Adrenal gland (tissue), 9 donors: ENCODE measurements at regions not wholly inside any gene's neighbourhood (a gene's known extent, or its start where the extent isn't known, plus 50 kb on each side); places are given as distances from the start of the nearest gene placed in this dataset.

Experiments used
- DNase-seq, 7 donors: peaks; one replicate each; pipeline ENCODE4 v3.0.0-alpha.2; 2019 to 2020
- H3K27ac ChIP-seq, 5 donors: fragments of 200-600 bp; sonication (generic) in 4 of 5; 1 replicate in 3 of 5; 2 replicates in 2 of 5; pipeline versions ENCODE4 v1.5.1 to v1.8.0; 2016 to 2020; ENCODE audit warnings: mild to moderate bottlenecking in 1 of 5
- H3K27me3 ChIP-seq: fragments of 200-600 bp; 2 replicates; pipeline ENCODE4 v1.8.0; 2021
- H3K36me3 ChIP-seq, 2 donors: fragments of 200-600 bp; replicated peaks in 1 of 2; 1 replicate in 1 of 2; 2 replicates in 1 of 2; pipeline versions ENCODE4 v1.5.1 to v1.8.0; 2018 to 2022
- H3K4me1 ChIP-seq, 2 donors: fragments of 200-600 bp; replicated peaks in 1 of 2; 1 replicate in 1 of 2; 2 replicates in 1 of 2; pipeline versions ENCODE4 v1.5.1 to v1.8.0; 2018 to 2021
- H3K4me3 ChIP-seq, 4 donors: fragments of 200-600 bp; sonication (generic) in 3 of 4; one replicate each; pipeline ENCODE4 v1.5.1; 2016 to 2018
- H3K9me3 ChIP-seq, 3 donors: fragments of 200-600 bp; sonication (generic) in 1 of 3; replicated peaks in 1 of 3; 1 replicate in 2 of 3; 2 replicates in 1 of 3; pipeline versions ENCODE4 v1.5.1 to v1.8.0; 2016 to 2021
- CTCF ChIP-seq, 6 experiments: fragments of 450-650 bp in 4 of 6; fragments of 200-600 bp in 2 of 6; sonication (generic) in 1 of 6; IDR thresholded peaks; 1 replicate in 5 of 6; 2 replicates in 1 of 6; pipeline versions ENCODE4 v1.5.1 to v1.8.0; 2016 to 2021; ENCODE audit warnings: antibody characterized with exemption in 6 of 6, mild to moderate bottlenecking in 2 of 6, moderate library complexity in 1 of 6
- POLR2A ChIP-seq, 2 donors: fragments of 450-650 bp; IDR thresholded peaks; one replicate each; pipeline ENCODE4 v1.6.1; 2017; ENCODE audit warnings: antibody characterized with exemption in 2 of 2, mild to moderate bottlenecking in 2 of 2, moderate library complexity in 1 of 2
- WGBS, 4 donors: extraction: QIAGEN DNeasy Blood & Tissue Kit in 2 of 4; methylation state at CpG; one replicate each; pipeline versions ENCODE4 v1.1.5 to v1.1.7; 2013 to 2017; 5-methylcytosine and 5-hydroxymethylcytosine counted together
- intact Hi-C, 2 donors: fragments of 100-400 bp; cut with DNase I; formaldehyde crosslinking; loops; one replicate each; pipeline versions ENCODE4 v1.14.1 to v1.15.0; 2022 to 2023
- donor health status: healthy with polysubstance abuse.
- donor health status: Bipolar disorder and iron deficiency.
- donor health status: DM: yes; HTN: yes; CAD: no.
- donor health status: DM: no; HTN: no; CAD: no.
- donor health status: DM: no; HTN: no; CAD: no.

DNA sequence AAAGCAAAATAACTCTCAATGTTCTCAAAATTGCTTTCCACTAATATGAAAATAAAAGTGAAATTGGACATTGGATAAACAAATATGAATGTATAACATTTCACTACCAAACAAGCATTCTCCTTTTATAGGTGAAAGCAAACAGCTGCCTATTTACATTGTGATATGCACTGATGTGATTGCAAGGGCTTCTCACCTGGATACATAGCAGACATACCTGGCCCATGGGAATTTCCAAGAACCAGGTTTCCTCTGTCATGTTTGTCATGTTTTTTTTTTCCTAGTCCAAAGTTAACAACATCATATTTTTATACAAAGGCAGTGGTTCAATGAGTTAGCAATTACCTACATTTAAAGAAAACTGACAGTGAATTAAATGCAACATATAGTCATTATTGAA, 228.5 kb downstream of the ANKRD50 start:
- no peaks in the 10 kb centered on the region for H3K27me3 ChIP-seq
- H3K4me1 ChIP-seq: no peaks in the 10 kb centered on the region
- no peak for DNase-seq
- no peak overlapping the region for H3K4me3 ChIP-seq
- intact Hi-C loops: no loop called here
- H3K36me3 ChIP-seq: no peaks in the 10 kb centered on the region
- no peaks in the 10 kb centered on the region for H3K9me3 ChIP-seq
- TF ChIP-seq CTCF (IDR thresholded peaks at IDR 0.05) (no peak), POLR2A (IDR thresholded peaks at IDR 0.05) (no peak)
- H3K27ac ChIP-seq: no peak overlapping the region

DNA sequence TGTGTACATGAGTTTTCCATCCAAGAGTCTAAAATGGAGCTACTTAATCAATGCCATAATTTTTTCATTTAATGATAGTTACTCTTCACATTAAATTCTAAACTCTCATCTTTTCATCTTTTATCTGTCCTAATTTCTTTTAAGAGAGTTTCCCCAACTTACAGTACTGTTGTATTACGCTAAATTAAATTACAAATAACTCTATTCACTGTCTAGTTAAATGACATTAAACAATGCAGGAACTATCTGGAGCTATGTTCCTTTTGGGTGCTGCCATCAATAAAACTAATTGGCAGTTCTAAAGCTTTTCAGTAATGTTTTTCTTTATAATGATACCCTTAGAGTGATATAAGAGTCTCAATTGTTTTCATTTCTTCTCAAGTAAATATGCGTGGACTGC, 227.6 kb downstream of the ANKRD50 start:
- Histone ChIP-seq H3K4me3 (no peak overlapping the region), H3K27me3 (no peaks in the 10 kb centered on the region), H3K4me1 (no peaks in the 10 kb centered on the region), H3K9me3 (no peaks in the 10 kb centered on the region), H3K27ac (no peak overlapping the region), H3K36me3 (no peaks in the 10 kb centered on the region)
- 80 to 92% (median 84%) methylated on average over 2 of the region's 2 CpGs for WGBS, 4 donors
- DNase-seq: no peak
- TF ChIP-seq CTCF (IDR thresholded peaks at IDR 0.05) (no peak), POLR2A (IDR thresholded peaks at IDR 0.05) (no peak)
- intact Hi-C loops: no loop called here

- intact Hi-C loops: no loop called here
- WGBS, 4 donors: 92 to 100% (median 93%) methylated on average over 2 of the region's 2 CpGs
- no peak overlapping the region for H3K4me3 ChIP-seq
- H3K27ac ChIP-seq: no peak overlapping the region
- no peaks in the 10 kb centered on the region for H3K4me1 ChIP-seq
- no peaks in the 10 kb centered on the region for H3K9me3 ChIP-seq
- H3K36me3 ChIP-seq: no peaks in the 10 kb centered on the region
- TF ChIP-seq CTCF (IDR thresholded peaks at IDR 0.05) (no peak), POLR2A (IDR thresholded peaks at IDR 0.05) (no peak)
- no peaks in the 10 kb centered on the region for H3K27me3 ChIP-seq
- DNase-seq: no peak
Measured at GRCh38 chr4:124486423-124486822, 226.1 kb downstream of the ANKRD50 start.

DNA sequence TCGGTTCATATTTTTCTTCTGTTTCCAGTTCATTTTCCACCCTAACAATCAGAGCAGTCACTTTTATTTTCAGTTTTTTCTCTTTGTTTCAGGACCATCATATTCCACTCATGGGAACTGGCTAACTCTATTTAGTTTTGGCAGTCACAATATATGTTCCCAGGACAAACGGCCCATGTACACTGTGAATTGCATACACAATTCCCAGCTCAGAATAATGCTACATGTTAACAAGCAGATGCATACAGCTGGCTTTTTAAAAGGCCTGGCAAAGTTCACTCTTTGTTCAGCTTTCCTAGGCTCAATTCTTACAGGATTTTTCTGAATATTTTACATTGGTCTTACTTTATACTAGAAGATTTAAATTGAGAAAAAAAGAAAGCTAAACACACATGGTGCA, 224.9 kb downstream of the ANKRD50 start:
- no peaks in the 10 kb centered on the region for H3K9me3 ChIP-seq
- no peaks in the 10 kb centered on the region for H3K36me3 ChIP-seq
- no peaks in the 10 kb centered on the region for H3K4me1 ChIP-seq
- no peak overlapping the region for H3K4me3 ChIP-seq
- H3K27me3 ChIP-seq: no peaks in the 10 kb centered on the region
- intact Hi-C loops: no loop called here
- no peak for TF ChIP-seq CTCF (IDR thresholded peaks at IDR 0.05)
- no peak for TF ChIP-seq POLR2A (IDR thresholded peaks at IDR 0.05)
- no peak overlapping the region for H3K27ac ChIP-seq
- 65 to 74% (median 67%) methylated on average over 2 of the region's 2 CpGs for WGBS, 4 donors
- DNase-seq: no peak
